ENCODE measurements at regions not wholly inside any gene's neighbourhood (a gene's known extent, or its start where the extent isn't known, plus 50 kb on each side); places are given as distances from the start of the nearest gene placed in this dataset.

GRCh38 chr13:80881495-80881894 is 540.6 kb upstream of the SPRY2 start:
- Mint-ChIP-seq H3K4me1 (peaks cover 19% of the 10 kb centered on the region), H3K27me3 (ENCODE audit: insufficient read depth, low read depth, poor library complexity) (peaks cover 9% of the 10 kb centered on the region), H3K27ac (no peak overlapping the region), H3K36me3 (ENCODE audit: low read depth) (no peaks in the 10 kb centered on the region), H3K4me3 (no peak overlapping the region), H3K9me3 (no peaks in the 10 kb centered on the region)
- no peak overlapping the region for H3K4me2 ChIP-seq
- H3K4me3 ChIP-seq: no peak overlapping the region
- H2AFZ ChIP-seq: no peak overlapping the region
- ATAC-seq (no peak), DNase-seq (ENCODE audit: low spot score) (no peak)
- peaks cover 36% of the 10 kb centered on the region for H3K4me1 ChIP-seq (ENCODE audit: insufficient read depth)
- no peak for TF ChIP-seq NANOG (IDR thresholded peaks at IDR 0.05; ENCODE audit: borderline replicate concordance)
- no peak for TF ChIP-seq CREB1 (CRISPR knock-in tag; IDR thresholded peaks at IDR 0.05; ENCODE audit: low read depth)
- no peak for TF ChIP-seq ZNF114 (CRISPR knock-in tag; IDR thresholded peaks at IDR 0.05)
- no peak for TF ChIP-seq JUNB (IDR thresholded peaks at IDR 0.05; ENCODE audit: unreplicated experiment)
- no peak for TF ChIP-seq CTCF (conservative IDR thresholded peaks at IDR 0.05; ENCODE audit: low read depth in 2 of 2)
- no peak for TF ChIP-seq EZH2phosphoT487 (IDR thresholded peaks at IDR 0.05; ENCODE audit: unreplicated experiment)
- no peak for TF ChIP-seq ZNF331 (CRISPR knock-in tag; IDR thresholded peaks at IDR 0.05; ENCODE audit: low read depth)
- H3F3A ChIP-seq (replicated peaks; ENCODE audit: low read depth): no peaks in the 10 kb centered on the region
- H3K79me2 ChIP-seq (replicated peaks; ENCODE audit: insufficient read depth): no peaks in the 10 kb centered on the region
- H3K27me3 ChIP-seq (ENCODE audit: insufficient read depth): peaks cover 36% of the 10 kb centered on the region
- H3K36me3 ChIP-seq (ENCODE audit: insufficient read depth): no peaks in the 10 kb centered on the region
- no peaks in the 10 kb centered on the region for H3K9me2 ChIP-seq (ENCODE audit: insufficient read depth)
- H4K20me1 ChIP-seq (replicated peaks; ENCODE audit: insufficient read depth): no peaks in the 10 kb centered on the region
- no peak overlapping the region for H3K27ac ChIP-seq (ENCODE audit: low read depth)

GRCh38 chr13:80881034-80881433 is 540.1 kb upstream of the SPRY2 start:
- Histone ChIP-seq H3K79me2 (replicated peaks; ENCODE audit: insufficient read depth) (no peaks in the 10 kb centered on the region), H3K9me2 (ENCODE audit: insufficient read depth) (no peaks in the 10 kb centered on the region), H3K27me3 (ENCODE audit: insufficient read depth) (peaks cover 36% of the 10 kb centered on the region), H3K36me3 (ENCODE audit: insufficient read depth) (no peaks in the 10 kb centered on the region), H2AFZ (no peak overlapping the region), H3K4me1 (ENCODE audit: insufficient read depth) (peaks cover 36% of the 10 kb centered on the region), H4K20me1 (replicated peaks; ENCODE audit: insufficient read depth) (no peaks in the 10 kb centered on the region), H3F3A (replicated peaks; ENCODE audit: low read depth) (no peaks in the 10 kb centered on the region), H3K4me2 (no peak overlapping the region), H3K27ac (ENCODE audit: low read depth) (no peak overlapping the region), H3K4me3 (no peak overlapping the region)
- DNase-seq (ENCODE audit: low spot score) (no peak), ATAC-seq (no peak)
- Mint-ChIP-seq H3K27me3 (ENCODE audit: insufficient read depth, low read depth, poor library complexity) (peaks cover 9% of the 10 kb centered on the region), H3K4me1 (peaks cover 19% of the 10 kb centered on the region), H3K27ac (no peak overlapping the region), H3K36me3 (ENCODE audit: low read depth) (no peaks in the 10 kb centered on the region), H3K9me3 (no peaks in the 10 kb centered on the region), H3K4me3 (no peak overlapping the region)
- TF ChIP-seq EZH2phosphoT487 (IDR thresholded peaks at IDR 0.05; ENCODE audit: unreplicated experiment): no peak
- no peak for TF ChIP-seq ETS1 (IDR thresholded peaks at IDR 0.05)
- no peak for TF ChIP-seq ZNF462 (CRISPR knock-in tag; IDR thresholded peaks at IDR 0.05)
- no peak for TF ChIP-seq REST (IDR thresholded peaks at IDR 0.05; ENCODE audit: unreplicated experiment)
- TF ChIP-seq JUNB (IDR thresholded peaks at IDR 0.05; ENCODE audit: unreplicated experiment): no peak
- TF ChIP-seq NANOG (IDR thresholded peaks at IDR 0.05; ENCODE audit: borderline replicate concordance): no peak
